Lower lobe of right lung (tissue), 2 donors: ENCODE measurements at regions not wholly inside any gene's neighbourhood (a gene's known extent, or its start where the extent isn't known, plus 50 kb on each side); places are given as distances from the start of the nearest gene placed in this dataset.

Source experiments
- ATAC-seq, 2 donors: fragments of 200-7000 bp; cut with Tn5 transposase; one replicate each; pipeline ENCODE4 v1.9.1; 2020 to 2022; ENCODE audit warnings: mild to moderate bottlenecking in 2 of 2, moderate library complexity in 2 of 2
- DNase-seq: peaks from one replicate; pipeline ENCODE4 v3.0.0-alpha.2; 2020
- H3K27ac ChIP-seq: fragments of 200-600 bp; one replicate; pipeline ENCODE4 v1.8.0; 2022
- H3K27me3 ChIP-seq: fragments of 200-600 bp; one replicate; pipeline ENCODE4 v1.8.0; 2022; ENCODE audit warnings: low read depth
- H3K36me3 ChIP-seq: fragments of 200-600 bp; one replicate; pipeline ENCODE4 v1.8.0; 2022; ENCODE audit warnings: mild to moderate bottlenecking
- H3K4me1 ChIP-seq: fragments of 200-600 bp; one replicate; pipeline ENCODE4 v1.8.0; 2022
- H3K4me3 ChIP-seq: fragments of 200-600 bp; one replicate; pipeline ENCODE4 v1.8.0; 2022; ENCODE audit warnings: mild to moderate bottlenecking
- H3K9me3 ChIP-seq: fragments of 200-600 bp; one replicate; pipeline ENCODE4 v1.8.0; 2022
- intact Hi-C: fragments of 100-400 bp; cut with DNase I; formaldehyde crosslinking; loops from one replicate; pipeline ENCODE4 v1.11.0; 2022
- TF ChIP-seq, protein P1 (sequence below): fragments of 200-600 bp; IDR thresholded peaks from one replicate; pipeline ENCODE4 v1.8.0; 2022; ENCODE audit warnings: antibody characterized with exemption, mild to moderate bottlenecking
- donor health status: DM: no; HTN: yes; CAD: no; lungs with severe emphysema.

GRCh38 chr6:63471654-63472053, 100.6 kb upstream of the LOC128125822 start:
- Histone ChIP-seq H3K9me3 (no peaks in the 10 kb centered on the region), H3K36me3 (no peaks in the 10 kb centered on the region), H3K4me1 (no peaks in the 10 kb centered on the region), H3K27ac (no peak overlapping the region), H3K4me3 (no peak overlapping the region), H3K27me3 (no peaks in the 10 kb centered on the region)
- ATAC-seq (no peak), DNase-seq (no peak)
- intact Hi-C loops: no loop called here
- TF ChIP-seq, protein P1, sequence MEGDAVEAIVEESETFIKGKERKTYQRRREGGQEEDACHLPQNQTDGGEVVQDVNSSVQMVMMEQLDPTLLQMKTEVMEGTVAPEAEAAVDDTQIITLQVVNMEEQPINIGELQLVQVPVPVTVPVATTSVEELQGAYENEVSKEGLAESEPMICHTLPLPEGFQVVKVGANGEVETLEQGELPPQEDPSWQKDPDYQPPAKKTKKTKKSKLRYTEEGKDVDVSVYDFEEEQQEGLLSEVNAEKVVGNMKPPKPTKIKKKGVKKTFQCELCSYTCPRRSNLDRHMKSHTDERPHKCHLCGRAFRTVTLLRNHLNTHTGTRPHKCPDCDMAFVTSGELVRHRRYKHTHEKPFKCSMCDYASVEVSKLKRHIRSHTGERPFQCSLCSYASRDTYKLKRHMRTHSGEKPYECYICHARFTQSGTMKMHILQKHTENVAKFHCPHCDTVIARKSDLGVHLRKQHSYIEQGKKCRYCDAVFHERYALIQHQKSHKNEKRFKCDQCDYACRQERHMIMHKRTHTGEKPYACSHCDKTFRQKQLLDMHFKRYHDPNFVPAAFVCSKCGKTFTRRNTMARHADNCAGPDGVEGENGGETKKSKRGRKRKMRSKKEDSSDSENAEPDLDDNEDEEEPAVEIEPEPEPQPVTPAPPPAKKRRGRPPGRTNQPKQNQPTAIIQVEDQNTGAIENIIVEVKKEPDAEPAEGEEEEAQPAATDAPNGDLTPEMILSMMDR: no peak

DNA sequence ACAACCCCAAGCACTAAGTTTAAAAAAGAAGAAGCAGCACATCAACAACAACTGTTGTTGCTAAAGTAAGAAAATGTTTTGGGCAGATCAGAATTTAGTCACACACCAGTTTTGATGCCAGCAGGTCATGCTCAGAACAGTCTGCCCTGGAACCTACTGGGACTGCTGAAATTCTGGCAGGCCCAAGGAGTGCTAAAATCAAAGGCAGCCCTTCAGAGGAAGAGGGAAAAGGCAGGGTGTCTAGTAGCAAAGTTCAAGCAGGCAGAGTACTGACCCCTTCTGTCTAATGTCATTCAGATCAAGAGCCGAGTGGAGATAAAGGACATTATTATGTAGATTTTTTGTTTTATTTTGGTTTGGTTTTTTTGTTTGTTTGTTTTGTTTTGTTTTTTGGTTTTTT, 96.6 kb upstream of the LOC128125822 start:
- TF ChIP-seq, protein P1: no peak
- Histone ChIP-seq H3K27ac (no peak overlapping the region), H3K36me3 (no peaks in the 10 kb centered on the region), H3K4me1 (no peaks in the 10 kb centered on the region), H3K27me3 (no peaks in the 10 kb centered on the region), H3K9me3 (no peaks in the 10 kb centered on the region), H3K4me3 (no peak overlapping the region)
- ATAC-seq: no peak
- no peak for DNase-seq
- intact Hi-C loops: no loop called here

DNA sequence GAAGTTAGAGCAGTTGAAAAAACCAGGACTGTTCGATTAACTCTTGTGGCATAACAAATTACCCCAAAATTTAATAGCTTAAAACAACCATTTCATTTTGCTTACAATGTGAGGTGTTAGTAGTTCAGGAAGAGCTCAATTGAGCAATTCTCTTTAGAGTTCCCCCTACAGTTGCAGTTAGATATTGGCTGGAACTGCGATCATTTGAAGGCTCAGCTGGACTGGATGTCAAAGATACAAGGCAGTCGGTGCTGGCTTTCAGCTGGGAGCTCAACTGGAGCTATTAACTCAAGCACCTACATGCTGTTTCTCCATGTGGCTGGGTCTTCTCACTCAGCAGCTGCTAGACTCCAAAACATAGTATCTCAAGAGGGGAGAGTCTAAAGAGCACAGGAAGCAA, 96.0 kb upstream of the LOC128125822 start:
- no peak overlapping the region for H3K4me3 ChIP-seq
- no peaks in the 10 kb centered on the region for H3K36me3 ChIP-seq
- no peaks in the 10 kb centered on the region for H3K9me3 ChIP-seq
- no peaks in the 10 kb centered on the region for H3K4me1 ChIP-seq
- DNase-seq (no peak), ATAC-seq (peak in 1 of 2 donors; percentile 37)
- intact Hi-C loops: no loop called here
- TF ChIP-seq, protein P1: no peak
- H3K27me3 ChIP-seq: no peaks in the 10 kb centered on the region
- no peak overlapping the region for H3K27ac ChIP-seq

- H3K4me3 ChIP-seq: no peak overlapping the region
- intact Hi-C loops: no loop called here
- H3K9me3 ChIP-seq: no peaks in the 10 kb centered on the region
- TF ChIP-seq, protein P1: no peak
- DNase-seq (no peak), ATAC-seq (no peak)
- no peak overlapping the region for H3K27ac ChIP-seq
- H3K27me3 ChIP-seq: no peaks in the 10 kb centered on the region
- no peaks in the 10 kb centered on the region for H3K4me1 ChIP-seq
- no peaks in the 10 kb centered on the region for H3K36me3 ChIP-seq
Measured at GRCh38 chr6:63477422-63478040, 94.7 kb upstream of the LOC128125822 start.

DNA sequence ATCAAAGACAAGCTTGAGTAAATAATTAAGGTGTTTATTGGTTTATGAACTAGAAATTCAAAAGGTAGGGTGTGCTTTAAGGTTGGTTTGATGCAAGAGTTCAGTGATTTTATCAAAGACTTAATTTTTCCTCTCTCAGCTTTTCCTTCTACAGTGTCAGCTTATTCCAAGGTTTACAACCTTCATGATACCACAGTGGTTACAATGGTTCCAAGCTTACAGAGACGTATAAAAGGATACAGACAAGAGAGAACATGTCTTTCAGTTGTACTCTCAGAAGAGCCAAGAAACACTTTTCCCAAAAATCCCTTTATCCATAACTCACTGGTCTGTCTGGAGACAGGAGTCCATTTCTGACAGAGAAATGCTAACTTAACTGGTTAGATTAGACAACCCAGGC, 93.5 kb upstream of the LOC128125822 start:
- Histone ChIP-seq H3K36me3 (no peaks in the 10 kb centered on the region), H3K27ac (no peak overlapping the region), H3K4me1 (no peaks in the 10 kb centered on the region), H3K9me3 (no peaks in the 10 kb centered on the region), H3K27me3 (no peaks in the 10 kb centered on the region), H3K4me3 (no peak overlapping the region)
- intact Hi-C loops: no loop called here
- DNase-seq: no peak
- TF ChIP-seq, protein P1: no peak
- ATAC-seq: no peak

DNA sequence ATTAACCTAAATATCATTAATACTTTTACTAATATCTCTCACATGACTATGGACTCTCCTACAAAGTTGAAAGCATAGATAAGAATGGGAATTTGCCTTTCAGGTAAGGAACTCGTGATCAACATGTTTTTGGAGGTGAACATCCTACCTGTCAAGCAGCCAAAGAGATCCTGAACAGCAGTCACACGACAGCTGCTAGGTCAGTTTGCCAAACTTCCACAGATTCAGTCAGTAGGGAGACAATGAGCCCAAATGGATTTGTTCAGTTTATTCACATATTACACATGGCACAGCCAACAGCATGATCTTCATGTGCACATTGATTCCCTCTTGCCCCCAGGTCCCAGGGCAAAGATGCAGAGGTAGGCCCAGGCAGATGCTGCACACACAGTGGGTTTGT, 86.1 kb upstream of the LOC128125822 start:
- Histone ChIP-seq H3K9me3 (no peaks in the 10 kb centered on the region), H3K4me1 (no peaks in the 10 kb centered on the region), H3K4me3 (no peak overlapping the region), H3K27me3 (no peaks in the 10 kb centered on the region), H3K36me3 (no peaks in the 10 kb centered on the region), H3K27ac (no peak overlapping the region)
- ATAC-seq (no peak), DNase-seq (no peak)
- TF ChIP-seq, protein P1: no peak
- intact Hi-C loops: no loop called here
